ENCODE measurements at regions not wholly inside any gene's neighbourhood (a gene's known extent, or its start where the extent isn't known, plus 50 kb on each side); places are given as distances from the start of the nearest gene placed in this dataset.

GRCh38 chr4:124334119-124334518 lies 378.4 kb downstream of the ANKRD50 start:
- TF ChIP-seq CTCF (IDR thresholded peaks at IDR 0.05) (peak in 5 of 6 experiments; percentile 28 to 59 (median 54)), EP300 (IDR thresholded peaks at IDR 0.05) (no peak), POLR2AphosphoS5 (IDR thresholded peaks at IDR 0.05) (no peak)

Measured in upper lobe of left lung (tissue), 4 donors.